Keratinocyte (primary cell): ENCODE measurements at regions not wholly inside any gene's neighbourhood (a gene's known extent, or its start where the extent isn't known, plus 50 kb on each side); places are given as distances from the start of the nearest gene placed in this dataset.

Experiments used
- CTCF ChIP-seq, 3 experiments: IDR thresholded peaks in 1 of 3; conservative IDR thresholded peaks in 1 of 3; optimal IDR thresholded peaks in 1 of 3; 2 replicates in 2 of 3; 3 replicates in 1 of 3; pipeline versions ENCODE3 to v1.5.1; 2011; ENCODE audit warnings: low read length in 3 of 3, mild to moderate bottlenecking in 3 of 3, moderate library complexity in 2 of 3, control low read depth in 1 of 3, inconsistent platforms in 1 of 3; ENCODE audit not compliant: insufficient read depth in 2 of 3; ENCODE audit errors: extremely low read depth in 1 of 3
- EZH2 ChIP-seq: IDR thresholded peaks from one replicate; pipeline ENCODE4 v1.6.1; 2012; ENCODE audit warnings: inconsistent platforms, mild to moderate bottlenecking, low read length, moderate library complexity

- TF ChIP-seq CTCF (optimal IDR thresholded peaks at IDR 0.05 in 1 of 3, IDR thresholded peaks at IDR 0.05 in 1 of 3, conservative IDR thresholded peaks at IDR 0.05 in 1 of 3; ENCODE audit: extremely low read depth in 1 of 3, insufficient read depth in 2 of 3, low read length in 3 of 3) (no peak), EZH2 (no peak)
Observed at GRCh38 chr4:126682250-126682649, 950.5 kb upstream of the INTU start.
